Jurkat, Clone E6-1 (cell line): ENCODE measurements at regions not wholly inside any gene's neighbourhood (a gene's known extent, or its start where the extent isn't known, plus 50 kb on each side); places are given as distances from the start of the nearest gene placed in this dataset.

Experiments used
- DNase-seq: peaks from one replicate; pipeline ENCODE4 v3.0.0-alpha.2; 2011; ENCODE audit warnings: low read depth, low spot score
- H3K4me3 ChIP-seq: 2 replicates; pipeline ENCODE4 v1.5.1; 2011; ENCODE audit warnings: mild to moderate bottlenecking, low read length, control low read depth, moderate library complexity

GRCh38 chr13:74443631-74444030 is 309.4 kb upstream of the KLF12 start:
- no peak for DNase-seq
- no peak overlapping the region for H3K4me3 ChIP-seq

GRCh38 chr13:74442751-74443150 is 308.5 kb upstream of the KLF12 start:
- no peak for DNase-seq
- H3K4me3 ChIP-seq: no peak overlapping the region

- no peak for DNase-seq
- no peak overlapping the region for H3K4me3 ChIP-seq
Measured at GRCh38 chr13:74438901-74439300, 304.7 kb upstream of the KLF12 start.

- no peak for DNase-seq
- no peak overlapping the region for H3K4me3 ChIP-seq
Measured at GRCh38 chr13:74434782-74435181, 300.6 kb upstream of the KLF12 start.

- no peak for DNase-seq
- no peak overlapping the region for H3K4me3 ChIP-seq
Measured at GRCh38 chr13:74424455-74424854, 290.3 kb upstream of the KLF12 start.

GRCh38 chr13:74423434-74423833 is 289.2 kb upstream of the KLF12 start:
- no peak for DNase-seq
- no peak overlapping the region for H3K4me3 ChIP-seq

GRCh38 chr13:74414458-74414857 is 280.3 kb upstream of the KLF12 start:
- H3K4me3 ChIP-seq: no peak overlapping the region
- no peak for DNase-seq

GRCh38 chr13:74413482-74413881 is 279.3 kb upstream of the KLF12 start:
- no peak for DNase-seq
- no peak overlapping the region for H3K4me3 ChIP-seq

- no peak for DNase-seq
- no peak overlapping the region for H3K4me3 ChIP-seq
Measured at GRCh38 chr13:74409551-74409950, 275.3 kb upstream of the KLF12 start.

GRCh38 chr13:74406420-74406819 is 272.2 kb upstream of the KLF12 start:
- DNase-seq: no peak
- H3K4me3 ChIP-seq: no peak overlapping the region

GRCh38 chr13:74398599-74398998 is 264.4 kb upstream of the KLF12 start:
- H3K4me3 ChIP-seq: no peak overlapping the region
- DNase-seq: no peak

- DNase-seq: no peak
- no peak overlapping the region for H3K4me3 ChIP-seq
Measured at GRCh38 chr13:74389056-74389455, 254.9 kb upstream of the KLF12 start.

GRCh38 chr13:74388626-74389025 is 254.4 kb upstream of the KLF12 start:
- no peak for DNase-seq
- H3K4me3 ChIP-seq: no peak overlapping the region

- no peak for DNase-seq
- no peak overlapping the region for H3K4me3 ChIP-seq
Measured at GRCh38 chr13:74372511-74372910, 238.3 kb upstream of the KLF12 start.

- H3K4me3 ChIP-seq: no peak overlapping the region
- DNase-seq: peak; percentile 88
Measured at GRCh38 chr13:74367193-74367592, 233.0 kb upstream of the KLF12 start.

GRCh38 chr13:74361274-74361673 is 227.1 kb upstream of the KLF12 start:
- DNase-seq: no peak
- no peak overlapping the region for H3K4me3 ChIP-seq

GRCh38 chr13:74346960-74347359 is 212.8 kb upstream of the KLF12 start:
- DNase-seq: no peak
- H3K4me3 ChIP-seq: no peak overlapping the region

- DNase-seq: no peak
Measured at GRCh38 chr13:74338341-74338740, 204.1 kb upstream of the KLF12 start.

GRCh38 chr13:74336546-74336945 is 202.3 kb upstream of the KLF12 start:
- DNase-seq: no peak
- no peak overlapping the region for H3K4me3 ChIP-seq

More at GRCh38 chr13:74338341-74338740, 204.1 kb upstream of the KLF12 start:
- no peak overlapping the region for H3K4me3 ChIP-seq

- no peak overlapping the region for H3K4me3 ChIP-seq
- no peak for DNase-seq
Measured at GRCh38 chr13:74335370-74335769, 201.2 kb upstream of the KLF12 start.

GRCh38 chr13:74329962-74330361 is 195.8 kb upstream of the KLF12 start:
- no peak overlapping the region for H3K4me3 ChIP-seq
- no peak for DNase-seq

GRCh38 chr13:74325106-74325505 is 190.9 kb upstream of the KLF12 start:
- H3K4me3 ChIP-seq: no peak overlapping the region
- DNase-seq: no peak
